ENCODE measurements at regions not wholly inside any gene's neighbourhood (a gene's known extent, or its start where the extent isn't known, plus 50 kb on each side); places are given as distances from the start of the nearest gene placed in this dataset.
A peak's percentile ranks its signal among the peaks of the same experiment; 100 is the strongest.

DNA sequence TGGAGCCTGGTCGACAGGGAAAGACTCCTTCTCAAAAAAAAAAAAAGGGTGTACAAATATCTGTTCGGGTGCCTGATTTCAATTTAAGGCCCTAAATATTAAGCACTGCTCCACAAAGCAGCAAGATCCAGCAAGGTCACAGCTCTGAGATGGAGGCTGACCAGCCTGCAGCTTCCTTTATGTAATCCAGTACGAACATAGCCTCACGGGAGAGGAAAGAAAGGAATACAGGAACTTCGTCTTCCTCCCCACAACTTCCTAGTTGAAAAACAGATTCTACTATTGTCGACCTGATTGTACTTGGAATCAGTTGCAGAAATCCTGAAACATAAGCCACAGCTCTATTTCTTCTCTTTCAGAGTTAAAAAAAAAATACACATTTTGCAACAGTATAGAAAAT is 53.5 kb upstream of the TBC1D9 start:
- Mint-ChIP-seq H3K9me3 (peaks cover 6% of the 10 kb centered on the region), H3K4me1 (ENCODE audit: low read depth) (peaks cover 50% of the 10 kb centered on the region), H3K27ac (peak overlapping the region; percentile 23), H3K36me3 (ENCODE audit: low read depth) (no peaks in the 10 kb centered on the region), H3K4me3 (no peak overlapping the region), H3K27me3 (peaks cover 4% of the 10 kb centered on the region)
- intact Hi-C loops (cut with micrococcal nuclease): no loop called here

DNA sequence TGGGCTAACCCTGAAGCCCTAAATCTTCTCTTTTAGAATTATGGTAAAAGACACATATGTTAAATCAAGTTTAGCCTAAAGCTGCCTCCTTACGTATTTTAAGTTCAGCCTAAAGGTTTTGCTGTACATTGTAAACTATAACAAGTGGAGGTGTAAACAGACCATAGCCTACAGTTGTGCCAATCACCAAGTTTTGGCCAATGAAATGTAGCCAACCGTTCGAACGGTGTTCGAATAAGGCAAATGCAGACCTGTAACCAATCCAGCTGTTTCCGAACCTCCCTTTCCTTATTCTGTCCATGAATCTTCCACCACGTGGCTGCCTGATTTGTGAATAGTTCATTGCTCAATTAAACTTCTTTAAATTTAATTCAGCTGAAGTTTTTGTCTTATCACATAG is 52.1 kb upstream of the TBC1D9 start:
- peak overlapping the region; percentile 42 for H3K27ac Mint-ChIP-seq
- peaks cover 4% of the 10 kb centered on the region for H3K27me3 Mint-ChIP-seq
- H3K9me3 Mint-ChIP-seq: peaks cover 6% of the 10 kb centered on the region
- H3K36me3 Mint-ChIP-seq (ENCODE audit: low read depth): no peaks in the 10 kb centered on the region
- intact Hi-C loops (cut with micrococcal nuclease): no loop called here
- H3K4me1 Mint-ChIP-seq (ENCODE audit: low read depth): peaks cover 50% of the 10 kb centered on the region
- H3K4me3 Mint-ChIP-seq: no peak overlapping the region

DNA sequence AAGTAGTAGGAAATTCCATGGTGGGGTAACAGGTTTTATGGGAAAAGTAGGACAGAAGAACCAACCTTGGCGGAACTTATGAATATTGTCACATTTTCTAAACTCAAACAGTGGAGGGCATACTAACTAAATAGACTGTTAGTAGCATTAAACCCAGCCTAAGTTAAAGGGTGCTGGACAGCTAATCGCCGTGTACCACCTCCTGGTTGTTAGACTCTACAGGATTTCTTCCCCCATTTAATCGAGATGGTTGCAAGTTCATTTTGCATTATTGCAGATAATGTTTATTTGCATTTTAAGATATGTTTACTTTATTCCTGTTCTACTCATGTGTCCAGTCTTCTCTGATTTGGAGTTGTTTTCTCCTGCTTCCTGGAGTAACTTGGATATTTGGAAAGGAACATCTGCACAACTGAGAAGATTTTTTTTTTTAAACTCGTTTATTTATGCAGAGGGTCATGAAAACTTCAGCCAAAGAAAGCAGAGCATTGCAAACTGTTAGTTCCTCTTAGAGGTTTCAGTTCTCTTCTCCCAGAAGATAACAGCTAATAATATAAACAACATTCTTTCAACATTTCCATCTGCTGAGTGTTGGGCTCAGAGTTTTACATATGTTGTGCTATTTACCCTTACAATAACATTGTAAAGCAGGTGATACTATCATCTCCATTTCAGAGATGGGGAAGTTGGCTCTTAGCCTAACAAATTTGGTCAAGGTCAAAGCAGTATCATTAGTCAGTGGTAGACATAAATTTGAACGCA is 51.5 kb upstream of the TBC1D9 start:
- Mint-ChIP-seq H3K27ac (peak overlapping the region; percentile 42), H3K4me1 (ENCODE audit: low read depth) (peaks cover 52% of the 10 kb centered on the region), H3K9me3 (peaks cover 8% of the 10 kb centered on the region), H3K27me3 (peaks cover 4% of the 10 kb centered on the region), H3K4me3 (no peak overlapping the region), H3K36me3 (ENCODE audit: low read depth) (no peaks in the 10 kb centered on the region)
- intact Hi-C loops (cut with micrococcal nuclease): no loop called here

DNA sequence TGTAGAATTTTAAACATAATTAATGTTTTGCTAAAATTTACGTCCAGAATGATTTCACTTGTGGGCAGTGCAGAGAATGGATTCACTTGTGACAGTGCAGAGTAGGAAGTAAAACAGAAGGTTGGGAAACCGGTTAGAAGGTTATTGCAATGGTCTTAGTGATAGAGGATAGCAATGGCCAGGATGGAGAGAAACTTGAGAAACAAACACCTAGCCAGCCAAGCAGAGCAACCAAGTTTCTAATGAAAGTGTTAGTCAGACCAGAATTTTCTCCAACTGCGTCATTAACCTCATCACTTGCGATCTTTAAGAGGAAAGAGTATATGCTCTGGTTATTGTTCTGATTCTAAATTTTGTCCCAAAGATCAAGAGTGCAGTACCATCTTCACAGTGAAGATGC is 50.0 kb upstream of the TBC1D9 start:
- intact Hi-C loops (cut with micrococcal nuclease): no loop called here
- Mint-ChIP-seq H3K27ac (peak overlapping the region; percentile 42), H3K4me3 (no peak overlapping the region), H3K9me3 (peaks cover 14% of the 10 kb centered on the region), H3K27me3 (peaks cover 4% of the 10 kb centered on the region), H3K36me3 (ENCODE audit: low read depth) (no peaks in the 10 kb centered on the region), H3K4me1 (ENCODE audit: low read depth) (peaks cover 58% of the 10 kb centered on the region)

Data from dendritic cell treated with granulocyte-macrophage colony-stimulating factor and Interleukin-4, amounts not matched to agents 40 ng/mL and 50 ng/mL, for 4 days (primary cell).